COR-L47 (cell line): ENCODE measurements at regions not wholly inside any gene's neighbourhood (a gene's known extent, or its start where the extent isn't known, plus 50 kb on each side); places are given as distances from the start of the nearest gene placed in this dataset.
"Not testable (repeated sequence)": the region's sequence is repeated elsewhere in the genome, so short reads cannot be mapped to it uniquely, and the experiment has no call there.

Experiments used
- DNase-seq: peaks from one replicate; lab custom pipeline; 2025; lab: John Stamatoyannopoulos, UW

DNA sequence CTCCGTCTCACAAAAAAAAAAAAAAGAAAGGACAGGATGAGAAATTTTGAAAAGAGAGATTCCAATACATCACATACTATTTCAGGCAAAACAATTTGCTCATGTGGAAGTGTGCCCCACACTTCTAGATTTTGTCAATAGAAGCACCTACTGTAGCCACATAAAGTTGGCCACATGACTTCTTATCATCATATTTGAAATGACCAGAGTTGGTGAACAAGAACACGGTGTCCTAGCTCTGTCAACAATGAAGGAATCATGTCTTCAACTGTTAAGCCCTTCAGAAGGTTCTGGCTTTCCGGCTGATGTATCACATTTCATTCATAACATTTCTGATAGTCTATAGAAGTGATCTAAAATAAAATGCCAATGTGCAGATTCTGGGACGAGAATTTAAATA, 534.5 kb downstream of the TMEM114 start:
- DNase-seq, result no peak

- no peak for DNase-seq
These were observed 536.9 kb downstream of the TMEM114 start for GRCh38 chr16:8053437-8053836.

- no peak for DNase-seq
These were observed 541.9 kb downstream of the TMEM114 start for GRCh38 chr16:8048433-8048832.

- no peak for DNase-seq
These were observed 542.6 kb downstream of the TMEM114 start for GRCh38 chr16:8047736-8048135.

GRCh38 chr16:8044796-8045195, 545.5 kb downstream of the TMEM114 start:
- DNase-seq, result no peak

DNA sequence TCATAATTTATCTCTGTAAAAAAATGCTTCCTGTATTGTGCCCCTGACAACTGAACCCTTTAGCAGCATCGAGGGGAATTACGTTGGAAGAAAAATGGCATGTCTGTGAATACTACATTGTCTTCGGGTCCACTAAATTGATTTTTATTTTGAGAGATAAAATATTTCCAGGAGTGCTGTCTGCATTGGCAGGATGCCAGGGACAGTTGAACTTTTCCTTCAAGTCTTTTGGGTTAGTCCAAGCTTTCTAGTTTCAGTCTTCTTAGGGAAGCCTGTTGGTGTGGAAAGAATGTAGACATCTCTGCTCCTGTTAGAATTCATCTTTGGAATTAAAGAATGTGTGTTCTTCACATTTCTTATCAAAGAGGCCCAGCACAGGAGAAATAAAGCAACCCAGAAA, 557.9 kb downstream of the TMEM114 start:
- DNase-seq, result no peak

- not testable (repeated sequence) for DNase-seq
These were observed 560.3 kb downstream of the TMEM114 start for GRCh38 chr16:8030004-8030403.

DNA sequence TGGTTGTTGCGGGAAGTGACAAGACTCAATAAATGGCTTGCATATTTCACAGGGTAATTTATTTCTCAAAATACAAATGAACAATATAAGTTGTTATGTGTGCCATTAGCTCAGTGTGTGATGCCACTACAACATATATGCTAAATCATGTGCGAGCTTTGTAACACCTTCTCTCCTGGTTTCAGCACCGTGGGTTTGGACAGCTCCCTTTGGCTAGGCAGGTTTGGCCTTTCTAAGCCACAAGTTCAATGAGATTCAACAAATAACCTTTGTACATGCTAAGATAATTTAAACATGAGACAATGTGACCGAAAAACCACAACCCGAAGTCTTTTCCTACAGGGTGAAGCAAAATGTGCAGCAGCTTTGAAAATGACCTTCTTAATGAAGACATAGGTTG, 563.9 kb downstream of the TMEM114 start:
- DNase-seq, result no peak

- DNase-seq, result no peak
These were observed 567.0 kb downstream of the TMEM114 start for GRCh38 chr16:8023326-8023725.

- DNase-seq, result no peak
These were observed 585.0 kb downstream of the TMEM114 start for GRCh38 chr16:8005096-8005860.

DNA sequence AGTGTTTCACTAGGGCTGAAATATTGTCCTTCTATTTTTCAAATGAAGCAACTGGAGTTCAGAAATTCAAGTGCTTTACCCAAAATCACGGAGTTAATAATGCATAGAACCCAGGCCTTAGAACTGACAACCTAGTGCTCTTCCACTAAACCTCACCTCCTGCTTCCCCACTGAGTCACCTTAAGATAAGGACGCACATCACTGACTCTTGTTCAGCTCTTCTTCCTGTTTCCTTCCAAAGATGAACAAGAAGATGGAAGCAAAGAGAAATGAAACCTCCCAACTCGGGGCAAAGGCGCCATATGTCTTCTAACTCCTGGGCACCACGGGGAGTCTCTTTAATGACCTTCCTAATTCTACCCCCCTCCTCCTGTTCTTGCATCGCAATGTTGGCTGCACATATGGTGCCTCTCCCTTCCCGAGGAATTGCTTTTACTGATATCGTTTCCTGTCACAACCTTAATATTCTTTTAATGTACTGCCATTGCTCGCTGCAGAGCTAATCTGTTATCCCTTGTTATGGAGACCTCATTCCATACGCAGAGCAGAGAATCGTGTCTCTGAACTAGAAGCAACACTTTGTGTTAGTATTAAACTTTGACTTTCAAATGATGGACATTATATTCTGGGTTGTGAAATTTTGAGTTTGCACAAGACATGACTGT, 591.4 kb downstream of the TMEM114 start:
- DNase-seq, result no peak

DNA sequence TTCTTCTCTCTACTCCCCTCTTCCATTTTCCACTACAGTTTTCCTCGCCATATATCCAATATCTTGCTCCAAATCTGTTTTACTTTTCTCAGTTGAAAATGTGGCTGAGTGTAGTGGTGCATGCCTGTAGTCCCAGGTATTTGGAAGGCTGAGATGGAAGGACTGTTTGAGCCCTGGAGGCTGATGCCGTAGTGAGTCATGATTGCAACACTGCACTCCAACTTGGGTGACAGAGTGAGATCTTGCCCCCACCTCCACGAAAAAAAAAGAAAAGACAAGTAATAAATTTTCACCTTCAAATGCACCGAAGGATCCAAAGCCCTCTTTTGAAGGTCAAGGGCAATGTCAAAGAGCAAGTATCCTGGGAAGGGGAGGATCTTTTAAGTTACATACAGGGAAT, 592.3 kb downstream of the TMEM114 start:
- DNase-seq, result no peak

GRCh38 chr16:7992616-7993015, 597.7 kb downstream of the TMEM114 start:
- no peak for DNase-seq

DNA sequence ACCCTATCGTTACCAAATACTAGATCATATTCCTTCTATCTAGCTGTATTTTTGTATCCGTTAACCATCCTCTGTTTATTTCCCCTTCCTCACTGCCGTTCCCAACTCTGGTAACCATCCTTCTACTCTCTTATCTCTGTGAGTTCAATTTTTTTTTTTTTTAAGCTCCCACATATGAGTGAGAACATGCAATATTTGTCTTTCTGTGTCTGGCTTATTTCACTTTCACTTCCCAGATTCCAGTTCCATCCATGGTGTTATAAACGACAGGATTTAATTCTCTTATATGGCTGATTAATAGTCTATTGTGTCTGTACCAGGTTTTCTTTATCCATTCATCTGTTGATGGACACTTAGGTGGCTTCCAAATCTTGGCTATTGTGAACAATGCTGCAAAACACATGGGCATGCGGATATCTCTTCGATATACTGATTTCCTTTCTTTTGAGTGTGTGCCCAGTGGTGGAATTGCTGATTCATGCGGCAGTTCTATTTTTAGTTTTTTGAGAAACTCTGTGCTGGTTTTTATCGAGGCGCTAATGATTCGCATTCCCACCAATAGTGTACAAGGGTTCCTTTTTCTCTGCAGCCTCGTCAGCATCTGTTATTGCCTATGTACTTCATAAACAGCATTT, 599.6 kb downstream of the TMEM114 start:
- DNase-seq, result no peak

DNA sequence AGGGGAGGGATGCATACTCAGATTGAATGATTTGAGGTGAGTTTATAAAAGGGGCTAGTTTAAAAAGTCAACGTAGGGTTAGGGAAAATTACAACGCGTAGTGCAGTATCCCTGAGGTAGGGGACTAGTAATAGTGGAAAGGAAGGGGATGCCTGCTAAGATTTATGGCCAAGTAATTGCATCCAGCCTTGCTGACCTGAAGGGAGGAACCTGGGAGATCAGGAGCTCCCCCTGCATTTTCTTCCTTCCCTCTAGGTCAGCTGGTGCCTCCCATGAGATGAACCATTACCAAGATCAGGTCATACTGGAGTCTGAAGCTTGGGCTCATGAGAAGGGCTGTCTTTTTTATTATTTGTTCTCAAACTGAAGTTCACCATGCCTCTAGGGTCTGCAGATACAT, 606.6 kb downstream of the TMEM114 start:
- DNase-seq, result no peak

DNA sequence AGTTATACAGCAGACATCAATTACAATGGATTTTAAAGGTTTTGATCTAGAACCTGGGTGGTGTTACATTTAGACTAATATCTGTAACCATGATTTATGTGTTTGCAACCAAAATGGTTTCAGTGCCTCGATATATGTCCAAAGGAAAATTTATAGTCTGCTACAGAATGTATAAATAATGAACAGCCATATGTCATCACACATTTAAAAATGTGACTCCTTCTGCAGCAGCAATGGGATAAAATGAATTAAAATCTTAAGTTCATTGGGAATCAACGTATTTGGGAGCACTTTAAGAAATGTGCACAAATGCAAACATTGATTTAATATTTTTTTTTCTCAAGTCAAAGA, 610.2 kb downstream of the TMEM114 start:
- DNase-seq, result no peak

- DNase-seq, result no peak
These were observed 610.7 kb downstream of the TMEM114 start for GRCh38 chr16:7979448-7980132.

- peak; percentile 24 for DNase-seq
These were observed 613.7 kb downstream of the TMEM114 start for GRCh38 chr16:7976563-7976962.

GRCh38 chr16:7976125-7976524, 614.2 kb downstream of the TMEM114 start:
- no peak for DNase-seq

- DNase-seq, result no peak
These were observed 622.3 kb downstream of the TMEM114 start for GRCh38 chr16:7967996-7968509.

GRCh38 chr16:7964744-7965143, 625.6 kb downstream of the TMEM114 start:
- no peak for DNase-seq

GRCh38 chr16:7964167-7964566, 626.1 kb downstream of the TMEM114 start:
- no peak for DNase-seq
